Activated T-helper 17 cell treated with anti-CD3 and anti-CD28 coated beads, Interleukin-2, amount 50 U/mL, for 72 hours (primary cell): ENCODE measurements at regions not wholly inside any gene's neighbourhood (a gene's known extent, or its start where the extent isn't known, plus 50 kb on each side); places are given as distances from the start of the nearest gene placed in this dataset.
A peak's percentile ranks its signal among the peaks of the same experiment; 100 is the strongest.

Source experiments
- ATAC-seq: fragments of 150-1000 bp; cut with Tn5 transposase; replicated peaks from 2 replicates; pipeline ENCODE4 v1.10.0; 2021; ENCODE audit warnings: mild to moderate bottlenecking, moderate library complexity
- H3K27ac Mint-ChIP-seq: one replicate; pipeline ENCODE4 v1.8.0; 2022; ENCODE audit warnings: mixed read lengths
- H3K27me3 Mint-ChIP-seq: one replicate; pipeline ENCODE4 v1.8.0; 2022; ENCODE audit warnings: mixed read lengths
- H3K36me3 Mint-ChIP-seq: one replicate; pipeline ENCODE4 v1.8.0; 2022; ENCODE audit warnings: low read depth, mild to moderate bottlenecking, mixed read lengths
- H3K4me1 Mint-ChIP-seq: one replicate; pipeline ENCODE4 v1.8.0; 2022; ENCODE audit warnings: mixed read lengths
- H3K4me3 Mint-ChIP-seq: one replicate; pipeline ENCODE4 v1.8.0; 2022; ENCODE audit warnings: mild to moderate bottlenecking, mixed read lengths
- H3K9me3 Mint-ChIP-seq: one replicate; pipeline ENCODE4 v1.8.0; 2022; ENCODE audit warnings: mixed read lengths

GRCh38 chr7:20267482-20267881 lies 50.3 kb upstream of the MACC1 start:
- Mint-ChIP-seq H3K4me1 (no peaks in the 10 kb centered on the region), H3K4me3 (no peak overlapping the region), H3K9me3 (no peaks in the 10 kb centered on the region), H3K27ac (no peak overlapping the region), H3K27me3 (peaks cover 3% of the 10 kb centered on the region), H3K36me3 (no peaks in the 10 kb centered on the region)
- no peak for ATAC-seq

GRCh38 chr7:20268824-20269223 lies 51.6 kb upstream of the MACC1 start:
- Mint-ChIP-seq H3K4me1 (no peaks in the 10 kb centered on the region), H3K36me3 (no peaks in the 10 kb centered on the region), H3K27me3 (peaks cover 3% of the 10 kb centered on the region), H3K4me3 (no peak overlapping the region), H3K9me3 (no peaks in the 10 kb centered on the region), H3K27ac (no peak overlapping the region)
- ATAC-seq: no peak

GRCh38 chr7:20269726-20270125 lies 52.5 kb upstream of the MACC1 start:
- Mint-ChIP-seq H3K36me3 (no peaks in the 10 kb centered on the region), H3K27me3 (peaks cover 3% of the 10 kb centered on the region), H3K9me3 (no peaks in the 10 kb centered on the region), H3K27ac (no peak overlapping the region), H3K4me3 (no peak overlapping the region), H3K4me1 (no peaks in the 10 kb centered on the region)
- ATAC-seq: no peak

- Mint-ChIP-seq H3K9me3 (no peaks in the 10 kb centered on the region), H3K4me3 (no peak overlapping the region), H3K4me1 (no peaks in the 10 kb centered on the region), H3K27ac (no peak overlapping the region), H3K36me3 (no peaks in the 10 kb centered on the region), H3K27me3 (peaks cover 3% of the 10 kb centered on the region)
- ATAC-seq: no peak
Observed at GRCh38 chr7:20270371-20270770, 53.2 kb upstream of the MACC1 start.

GRCh38 chr7:20270867-20271266 lies 53.7 kb upstream of the MACC1 start:
- Mint-ChIP-seq H3K9me3 (no peaks in the 10 kb centered on the region), H3K4me3 (no peak overlapping the region), H3K4me1 (no peaks in the 10 kb centered on the region), H3K27ac (no peak overlapping the region), H3K36me3 (no peaks in the 10 kb centered on the region), H3K27me3 (peaks cover 3% of the 10 kb centered on the region)
- ATAC-seq: no peak

GRCh38 chr7:20275637-20276036 lies 55.1 kb upstream of the ITGB8 start:
- Mint-ChIP-seq H3K4me3 (no peak overlapping the region), H3K27ac (no peak overlapping the region), H3K27me3 (no peaks in the 10 kb centered on the region), H3K9me3 (no peaks in the 10 kb centered on the region), H3K4me1 (no peaks in the 10 kb centered on the region), H3K36me3 (no peaks in the 10 kb centered on the region)
- ATAC-seq: no peak

- peak; percentile 61 for ATAC-seq
- H3K27ac Mint-ChIP-seq: no peak overlapping the region
- H3K36me3 Mint-ChIP-seq: no peaks in the 10 kb centered on the region
- H3K9me3 Mint-ChIP-seq: no peaks in the 10 kb centered on the region
- H3K4me3 Mint-ChIP-seq: no peak overlapping the region
- H3K4me1 Mint-ChIP-seq: no peaks in the 10 kb centered on the region
- no peaks in the 10 kb centered on the region for H3K27me3 Mint-ChIP-seq
Observed at GRCh38 chr7:20276705-20277472, 53.8 kb upstream of the ITGB8 start.

GRCh38 chr7:20279979-20280378 lies 50.7 kb upstream of the ITGB8 start:
- ATAC-seq: peak; percentile 28
- Mint-ChIP-seq H3K4me3 (no peak overlapping the region), H3K4me1 (peaks cover 3% of the 10 kb centered on the region), H3K27me3 (peaks cover 3% of the 10 kb centered on the region), H3K9me3 (no peaks in the 10 kb centered on the region), H3K36me3 (no peaks in the 10 kb centered on the region), H3K27ac (no peak overlapping the region)

GRCh38 chr7:20280475-20281351 lies 50.0 kb upstream of the ITGB8 start:
- no peak overlapping the region for H3K27ac Mint-ChIP-seq
- peak; percentile 46 for ATAC-seq
- H3K36me3 Mint-ChIP-seq: no peaks in the 10 kb centered on the region
- no peaks in the 10 kb centered on the region for H3K9me3 Mint-ChIP-seq
- H3K4me1 Mint-ChIP-seq: peaks cover 3% of the 10 kb centered on the region
- H3K4me3 Mint-ChIP-seq: no peak overlapping the region
- peaks cover 3% of the 10 kb centered on the region for H3K27me3 Mint-ChIP-seq
